Hepatocyte (in vitro differentiated cells): ENCODE measurements at regions not wholly inside any gene's neighbourhood (a gene's known extent, or its start where the extent isn't known, plus 50 kb on each side); places are given as distances from the start of the nearest gene placed in this dataset.

Experiments used
- DNase-seq: peaks from one replicate; pipeline ENCODE4 v3.0.0-alpha.2; 2016; ENCODE audit warnings: low spot score
- H2AFZ ChIP-seq: fragments of 200-600 bp; sonication (generic); 2 replicates; pipeline ENCODE4 v1.6.0; 2016; ENCODE audit warnings: antibody characterized with exemption, mild to moderate bottlenecking
- H3K27ac ChIP-seq: fragments of 200-600 bp; sonication (generic); 2 replicates; pipeline ENCODE4 v1.5.1; 2016; ENCODE audit warnings: mild to moderate bottlenecking
- H3K27me3 ChIP-seq: fragments of 200-600 bp; sonication (generic); 2 replicates; pipeline ENCODE4 v1.6.1; 2016
- H3K36me3 ChIP-seq: fragments of 200-600 bp; sonication (generic); replicated peaks from 2 replicates; pipeline ENCODE4 v1.5.1; 2016; ENCODE audit warnings: low read depth; ENCODE audit not compliant: insufficient read depth
- H3K4me1 ChIP-seq: fragments of 200-600 bp; sonication (generic); 2 replicates; pipeline ENCODE4 v1.5.1; 2016; ENCODE audit warnings: mild to moderate bottlenecking, moderate library complexity; ENCODE audit not compliant: insufficient read depth
- H3K4me2 ChIP-seq: fragments of 200-600 bp; sonication (generic); 2 replicates; pipeline ENCODE4 v1.6.0; 2016
- H3K4me3 ChIP-seq: fragments of 200-600 bp; sonication (generic); 2 replicates; pipeline ENCODE4 v1.5.1; 2016; ENCODE audit warnings: mild to moderate bottlenecking
- H3K79me2 ChIP-seq: fragments of 200-600 bp; sonication (generic); 2 replicates; pipeline ENCODE4 v1.6.0; 2017; ENCODE audit warnings: mild to moderate bottlenecking
- H3K9me2 ChIP-seq: fragments of 200-600 bp; sonication (generic); replicated peaks from 2 replicates; pipeline ENCODE4 v1.6.0; 2017; ENCODE audit warnings: mild to moderate bottlenecking; ENCODE audit not compliant: insufficient read depth
- H3K9me3 ChIP-seq: fragments of 200-600 bp; sonication (generic); 2 replicates; pipeline ENCODE4 v1.5.1; 2016; ENCODE audit warnings: low read depth, mild to moderate bottlenecking
- H4K20me1 ChIP-seq: fragments of 200-600 bp; sonication (generic); 2 replicates; pipeline ENCODE4 v1.6.0; 2016; ENCODE audit warnings: mild to moderate bottlenecking; ENCODE audit not compliant: insufficient read depth, poor library complexity, severe bottlenecking
- EZH2 ChIP-seq: fragments of 200-600 bp; sonication (generic); IDR thresholded peaks from 2 replicates; pipeline ENCODE4 v1.6.1; 2016; ENCODE audit warnings: antibody characterized with exemption, mild to moderate bottlenecking, borderline replicate concordance
- EZH2phosphoT487 ChIP-seq: fragments of 200-600 bp; sonication (generic); IDR thresholded peaks from one replicate; pipeline ENCODE4 v1.6.1; 2018; ENCODE audit warnings: antibody characterized with exemption, mild to moderate bottlenecking, low read depth, moderate library complexity; ENCODE audit not compliant: unreplicated experiment, severe bottlenecking
- WGBS: methylation state at CpG from one replicate; pipeline ENCODE4 v1.1.6; 2016; ENCODE audit warnings: low lambda C conversion rate; ENCODE audit errors: missing lambda C conversion rate; 5-methylcytosine and 5-hydroxymethylcytosine counted together
- TF ChIP-seq, protein P1 (sequence below): fragments of 200-600 bp; sonication (generic); IDR thresholded peaks from 2 replicates; pipeline ENCODE4 v1.5.1; 2016; ENCODE audit warnings: antibody characterized with exemption, mild to moderate bottlenecking; ENCODE audit not compliant: poor library complexity

DNA sequence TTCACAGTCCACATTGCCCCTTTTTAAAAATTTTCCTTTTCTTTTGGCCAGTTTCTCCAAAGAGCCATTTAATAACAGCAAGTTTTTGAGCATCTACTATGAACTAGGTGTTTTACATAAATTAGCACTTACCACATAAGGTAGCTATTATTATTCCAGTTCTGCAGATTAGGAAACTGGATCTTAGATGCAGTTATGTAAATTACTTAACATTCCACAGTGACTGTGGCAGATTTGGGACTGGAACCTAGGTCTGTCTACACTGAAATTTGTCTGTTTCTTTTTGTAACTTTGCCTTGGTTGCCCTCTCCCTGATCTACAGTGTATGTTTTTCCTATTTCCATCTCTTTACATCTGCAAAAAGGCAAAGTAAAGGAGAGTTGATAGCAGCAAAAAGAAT lies 164.8 kb upstream of the ATP1B1 start:
- TF ChIP-seq, protein P1, sequence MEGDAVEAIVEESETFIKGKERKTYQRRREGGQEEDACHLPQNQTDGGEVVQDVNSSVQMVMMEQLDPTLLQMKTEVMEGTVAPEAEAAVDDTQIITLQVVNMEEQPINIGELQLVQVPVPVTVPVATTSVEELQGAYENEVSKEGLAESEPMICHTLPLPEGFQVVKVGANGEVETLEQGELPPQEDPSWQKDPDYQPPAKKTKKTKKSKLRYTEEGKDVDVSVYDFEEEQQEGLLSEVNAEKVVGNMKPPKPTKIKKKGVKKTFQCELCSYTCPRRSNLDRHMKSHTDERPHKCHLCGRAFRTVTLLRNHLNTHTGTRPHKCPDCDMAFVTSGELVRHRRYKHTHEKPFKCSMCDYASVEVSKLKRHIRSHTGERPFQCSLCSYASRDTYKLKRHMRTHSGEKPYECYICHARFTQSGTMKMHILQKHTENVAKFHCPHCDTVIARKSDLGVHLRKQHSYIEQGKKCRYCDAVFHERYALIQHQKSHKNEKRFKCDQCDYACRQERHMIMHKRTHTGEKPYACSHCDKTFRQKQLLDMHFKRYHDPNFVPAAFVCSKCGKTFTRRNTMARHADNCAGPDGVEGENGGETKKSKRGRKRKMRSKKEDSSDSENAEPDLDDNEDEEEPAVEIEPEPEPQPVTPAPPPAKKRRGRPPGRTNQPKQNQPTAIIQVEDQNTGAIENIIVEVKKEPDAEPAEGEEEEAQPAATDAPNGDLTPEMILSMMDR, result no peak
- no peak for TF ChIP-seq EZH2
- no peak for TF ChIP-seq EZH2phosphoT487
- H3K4me2 ChIP-seq, result no peak overlapping the region
- no peaks in the 10 kb centered on the region for H3K9me3 ChIP-seq
- no peak overlapping the region for H3K27ac ChIP-seq
- no peaks in the 10 kb centered on the region for H3K36me3 ChIP-seq
- no peaks in the 10 kb centered on the region for H4K20me1 ChIP-seq
- peaks cover 7% of the 10 kb centered on the region for H3K4me1 ChIP-seq
- DNase-seq, result no peak
- H3K27me3 ChIP-seq, result no peaks in the 10 kb centered on the region
- H3K9me2 ChIP-seq, result no peaks in the 10 kb centered on the region
- no peak overlapping the region for H3K4me3 ChIP-seq
- no peak overlapping the region for H2AFZ ChIP-seq
- H3K79me2 ChIP-seq, result no peaks in the 10 kb centered on the region

DNA sequence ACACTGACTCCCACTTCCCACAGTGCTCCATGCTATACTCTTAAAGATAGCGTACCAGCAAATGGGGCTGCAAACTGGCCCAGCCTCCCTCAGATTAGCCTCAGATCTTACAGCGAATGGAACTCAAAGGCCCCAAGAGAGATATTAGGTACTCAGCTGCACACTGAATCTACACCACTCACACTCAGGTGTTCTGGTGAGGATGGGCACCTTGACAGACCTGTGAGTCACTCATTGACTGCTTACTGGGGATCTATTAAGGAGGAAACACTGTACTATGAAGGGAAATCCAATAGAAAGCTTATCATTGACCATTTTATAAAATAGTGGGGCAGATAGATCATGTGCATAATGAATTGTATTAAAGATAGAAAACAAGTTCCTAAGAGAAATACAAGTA lies 164.3 kb upstream of the ATP1B1 start:
- TF ChIP-seq, protein P1, result no peak
- TF ChIP-seq EZH2phosphoT487, result no peak
- TF ChIP-seq EZH2, result no peak
- H3K79me2 ChIP-seq, result no peaks in the 10 kb centered on the region
- DNase-seq, result no peak
- no peaks in the 10 kb centered on the region for H3K9me3 ChIP-seq
- H3K4me3 ChIP-seq, result no peak overlapping the region
- no peak overlapping the region for H3K4me2 ChIP-seq
- no peaks in the 10 kb centered on the region for H3K36me3 ChIP-seq
- H3K9me2 ChIP-seq, result no peaks in the 10 kb centered on the region
- no peak overlapping the region for H2AFZ ChIP-seq
- H3K27ac ChIP-seq, result no peak overlapping the region
- H4K20me1 ChIP-seq, result no peaks in the 10 kb centered on the region
- peaks cover 7% of the 10 kb centered on the region for H3K4me1 ChIP-seq
- no peaks in the 10 kb centered on the region for H3K27me3 ChIP-seq
- WGBS, result 95% methylated on average over 2 of the region's 2 CpGs

GRCh38 chr1:168945870-168946269 lies 160.6 kb upstream of the ATP1B1 start:
- TF ChIP-seq EZH2, result no peak
- TF ChIP-seq, protein P1, result no peak
- TF ChIP-seq EZH2phosphoT487, result no peak
- no peaks in the 10 kb centered on the region for H4K20me1 ChIP-seq
- peak; percentile 48 for DNase-seq
- no peaks in the 10 kb centered on the region for H3K36me3 ChIP-seq
- H3K4me3 ChIP-seq, result no peak overlapping the region
- H3K4me2 ChIP-seq, result no peak overlapping the region
- no peaks in the 10 kb centered on the region for H3K9me2 ChIP-seq
- no peaks in the 10 kb centered on the region for H3K4me1 ChIP-seq
- H3K27me3 ChIP-seq, result no peaks in the 10 kb centered on the region
- no peak overlapping the region for H2AFZ ChIP-seq
- H3K9me3 ChIP-seq, result no peaks in the 10 kb centered on the region
- 68% methylated on average over 3 of the region's 3 CpGs for WGBS
- H3K27ac ChIP-seq, result no peak overlapping the region
- H3K79me2 ChIP-seq, result no peaks in the 10 kb centered on the region

- Histone ChIP-seq H3K4me3 (no peak overlapping the region), H3K9me2 (no peaks in the 10 kb centered on the region), H4K20me1 (no peaks in the 10 kb centered on the region), H3K36me3 (no peaks in the 10 kb centered on the region), H2AFZ (no peak overlapping the region), H3K79me2 (no peaks in the 10 kb centered on the region), H3K27ac (peak overlapping the region; percentile 10), H3K4me1 (no peaks in the 10 kb centered on the region), H3K4me2 (no peak overlapping the region), H3K27me3 (no peaks in the 10 kb centered on the region), H3K9me3 (no peaks in the 10 kb centered on the region)
- peak; percentile 36 for DNase-seq
- WGBS, result 81% methylated on average over 2 of the region's 2 CpGs
- TF ChIP-seq, protein P1, result no peak
- TF ChIP-seq EZH2, result no peak
- TF ChIP-seq EZH2phosphoT487, result no peak
Observed at GRCh38 chr1:168947041-168947440, 159.4 kb upstream of the ATP1B1 start.
